ENCODE measurements at regions not wholly inside any gene's neighbourhood (a gene's known extent, or its start where the extent isn't known, plus 50 kb on each side); places are given as distances from the start of the nearest gene placed in this dataset.

- DNase-seq: no peak
These were observed 51.7 kb upstream of the RCN1 start for GRCh38 chr11:32039149-32039548.

DNA sequence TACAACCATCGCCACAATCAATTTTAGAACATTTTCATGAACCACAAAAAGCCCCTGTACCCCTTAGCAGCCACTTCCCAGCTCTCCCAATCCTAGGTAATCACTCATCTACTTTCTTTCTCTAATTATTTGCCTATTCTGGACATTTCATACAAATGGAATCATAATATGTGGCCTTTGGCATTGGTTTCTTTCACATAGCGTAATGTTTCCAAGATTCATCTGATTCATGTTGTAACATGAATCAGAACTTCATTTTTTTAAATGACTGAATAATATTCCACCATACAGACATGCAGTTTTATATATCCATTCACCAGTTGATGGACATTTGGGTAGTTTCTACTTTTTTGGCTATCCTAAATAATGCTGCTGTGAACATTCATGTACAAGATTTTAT, 56.2 kb upstream of the RCN1 start:
- DNase-seq: no peak

DNA sequence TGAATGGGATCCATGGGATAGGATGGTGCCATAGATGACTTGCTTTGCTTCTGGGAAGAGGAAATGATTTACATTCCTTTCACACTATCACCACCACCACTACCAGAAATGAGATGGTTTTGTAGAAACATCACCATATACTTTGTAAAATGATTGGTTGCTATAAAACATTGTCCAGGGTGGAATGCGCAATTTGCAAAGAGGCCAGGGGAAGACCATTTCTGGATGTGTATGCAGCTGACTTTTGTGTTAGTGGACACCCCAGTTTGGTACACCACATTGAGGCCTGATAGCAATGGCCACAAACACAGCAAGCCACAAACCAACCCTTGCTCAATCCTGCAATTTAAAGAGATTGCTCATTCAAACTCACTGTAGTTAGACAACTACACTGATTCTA, 56.7 kb upstream of the RCN1 start:
- no peak for DNase-seq

DNA sequence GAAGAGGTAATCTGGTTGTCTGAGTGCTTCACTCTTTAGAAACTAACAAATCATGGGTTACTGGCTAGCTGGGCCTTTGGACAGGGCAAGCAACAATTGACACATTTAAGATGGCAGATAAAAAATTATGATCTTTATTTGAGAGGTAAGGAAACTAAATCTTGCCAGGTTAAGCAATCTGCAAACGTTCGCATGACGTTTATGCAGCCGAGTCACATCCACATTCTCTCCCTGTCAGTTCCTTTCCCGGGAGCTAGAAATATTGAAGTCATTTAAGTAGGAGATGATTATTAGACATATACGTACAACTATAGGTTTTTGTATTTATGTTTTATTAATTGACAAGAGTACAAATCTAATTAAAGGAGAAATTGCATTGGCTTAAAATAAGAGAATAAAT, 57.4 kb upstream of the RCN1 start:
- DNase-seq: no peak

GRCh38 chr11:32033067-32033466, 57.8 kb upstream of the RCN1 start:
- no peak for DNase-seq

GRCh38 chr11:32032478-32032877, 58.4 kb upstream of the RCN1 start:
- DNase-seq: no peak

GRCh38 chr11:32032052-32032451, 58.8 kb upstream of the RCN1 start:
- DNase-seq: no peak

DNA sequence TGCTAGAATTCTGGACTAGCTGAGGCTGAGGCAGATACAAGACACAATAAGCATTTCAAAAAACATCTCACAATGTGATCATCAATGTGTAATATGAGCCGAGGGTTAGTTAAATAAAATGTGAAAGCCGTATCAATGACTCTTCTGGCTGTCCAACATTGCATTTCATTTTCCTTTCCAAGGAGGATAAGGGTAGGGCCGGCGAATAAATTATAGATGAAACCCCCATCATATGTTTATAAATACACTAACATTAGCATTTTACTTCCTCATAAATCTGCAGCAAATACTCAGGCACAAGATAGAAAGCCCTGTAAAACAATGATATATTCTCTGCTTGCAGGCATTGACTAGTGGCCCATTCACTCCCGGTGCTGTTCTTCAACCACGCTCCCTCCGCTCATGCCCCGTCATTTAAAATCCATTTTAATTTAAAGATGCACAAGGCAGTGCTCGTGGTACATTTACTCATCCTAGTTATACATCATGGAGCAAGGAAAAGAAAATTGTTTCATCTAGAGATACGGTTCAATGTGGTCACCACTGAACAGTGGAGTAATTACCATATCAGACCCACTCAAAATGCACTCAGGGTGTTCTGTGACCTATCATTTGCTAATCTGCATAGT, 59.9 kb upstream of the RCN1 start:
- no peak for DNase-seq

DNA sequence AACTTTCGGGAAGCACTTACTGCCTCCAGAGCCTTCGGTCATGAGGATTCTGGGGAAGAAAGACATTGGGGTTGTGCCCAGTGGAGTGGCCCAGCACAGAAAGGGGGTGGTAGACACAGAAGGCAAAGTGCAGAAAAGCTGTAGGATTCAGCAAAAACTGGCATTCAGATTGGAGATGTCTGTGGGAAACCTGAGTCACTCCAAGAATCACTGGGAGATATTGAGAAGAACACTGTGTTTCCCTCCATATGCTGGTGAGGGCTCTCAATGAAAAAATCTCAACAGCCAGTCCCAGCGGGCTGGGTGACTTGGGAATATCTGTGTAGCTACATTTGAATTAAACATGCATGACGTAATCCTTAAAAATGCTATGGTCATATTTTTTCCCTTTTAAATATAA, 61.2 kb upstream of the RCN1 start:
- no peak for DNase-seq

DNA sequence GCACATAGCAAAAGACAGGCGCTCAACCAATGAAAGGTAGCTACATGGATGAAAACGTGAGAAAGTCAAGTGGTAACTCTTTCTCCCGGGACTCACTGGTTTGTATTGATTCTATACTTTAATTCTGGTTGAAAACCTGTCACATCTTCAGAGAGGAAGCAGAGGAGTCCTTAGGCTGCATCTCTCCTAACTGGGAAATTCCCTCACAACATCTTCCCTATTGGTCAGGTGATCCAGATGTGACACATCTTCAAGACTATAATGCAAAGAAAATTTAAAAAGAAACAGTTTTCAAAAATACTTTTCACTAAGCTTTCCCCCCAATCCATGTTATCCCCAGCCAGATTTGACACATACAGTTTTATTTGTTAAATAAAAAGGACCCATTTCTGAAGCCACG, 62.7 kb upstream of the RCN1 start:
- DNase-seq: no peak

- DNase-seq: no peak
These were observed 64.1 kb upstream of the RCN1 start for GRCh38 chr11:32026766-32027165.

GRCh38 chr11:32024948-32025347, 65.9 kb upstream of the RCN1 start:
- no peak for DNase-seq

- no peak for DNase-seq
These were observed 67.2 kb upstream of the RCN1 start for GRCh38 chr11:32023370-32024305.

GRCh38 chr11:32018672-32019071, 72.2 kb upstream of the RCN1 start:
- no peak for DNase-seq

GRCh38 chr11:32016111-32016510, 74.8 kb upstream of the RCN1 start:
- DNase-seq: no peak

DNA sequence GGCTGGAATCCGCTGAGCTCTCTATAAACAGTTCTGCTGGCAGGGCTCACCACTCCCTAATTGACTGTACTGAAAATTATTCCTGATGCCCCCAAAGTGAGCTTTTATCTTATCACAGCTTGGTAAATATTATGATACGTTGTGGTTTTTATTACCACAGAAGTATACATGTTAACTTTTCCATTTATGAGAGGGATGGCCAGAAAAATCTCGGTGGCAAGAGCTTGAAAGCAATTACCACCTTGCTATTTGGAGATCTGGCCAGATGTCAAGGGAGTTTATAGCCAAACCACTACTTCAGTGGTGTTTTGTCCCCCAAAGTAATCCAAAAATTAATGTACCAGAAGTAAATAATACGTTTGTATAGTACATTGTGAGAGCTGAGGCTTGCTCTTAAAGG, 75.4 kb upstream of the RCN1 start:
- peak in 1 of 2 experiments; percentile 65 for DNase-seq

GRCh38 chr11:32013603-32014002, 77.3 kb upstream of the RCN1 start:
- DNase-seq: no peak

DNA sequence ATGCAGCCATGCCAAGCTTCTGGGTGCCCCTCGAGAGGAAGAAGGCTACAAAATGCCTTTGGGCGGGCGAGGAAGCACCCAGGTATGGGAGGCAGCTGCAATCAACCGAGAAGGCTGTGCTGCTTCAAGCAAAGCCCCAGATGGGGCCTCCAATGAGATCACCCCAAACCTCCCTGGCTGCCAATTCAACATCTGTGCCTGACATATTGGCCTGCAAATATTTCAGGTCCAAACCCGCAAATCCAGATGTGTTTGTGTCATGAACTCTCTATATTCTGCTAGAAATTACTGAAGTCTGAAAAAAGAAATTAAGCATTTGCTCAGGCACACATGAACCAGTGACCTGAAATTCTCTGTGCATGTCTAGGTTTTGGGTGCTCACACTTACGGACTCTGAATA, 78.8 kb upstream of the RCN1 start:
- no peak for DNase-seq

DNA sequence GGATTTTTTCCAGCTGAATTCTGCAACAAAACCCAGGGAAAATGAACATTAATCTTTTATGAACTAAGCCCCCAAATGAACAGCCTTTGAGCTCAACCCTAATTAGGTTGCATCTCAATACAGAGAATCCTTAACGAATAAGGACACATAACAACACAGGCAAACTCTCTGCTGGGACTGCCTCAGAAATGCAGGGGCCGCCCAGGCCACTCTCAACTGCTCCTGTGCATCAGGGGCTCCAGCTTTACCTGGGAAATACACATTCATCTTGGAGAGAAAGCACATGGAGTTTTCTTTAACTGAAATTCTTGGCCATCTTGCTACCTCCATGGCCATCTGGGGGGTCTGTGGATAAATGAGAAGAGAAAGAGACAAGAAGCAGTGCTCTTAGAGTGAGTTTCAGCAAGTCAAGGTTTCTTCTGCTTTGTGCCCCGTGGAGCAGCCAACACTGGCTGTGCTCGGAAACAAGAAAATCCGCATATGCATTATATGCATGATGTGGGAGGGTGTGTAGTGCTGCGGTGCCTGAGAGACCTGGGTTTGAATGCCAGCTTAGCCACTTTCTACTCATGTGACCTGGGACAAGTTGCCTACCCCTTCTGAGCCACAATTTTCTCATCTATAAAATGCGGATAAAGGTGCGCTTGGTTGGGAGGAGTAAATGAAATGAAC, 81.9 kb upstream of the RCN1 start:
- DNase-seq: no peak

DNA sequence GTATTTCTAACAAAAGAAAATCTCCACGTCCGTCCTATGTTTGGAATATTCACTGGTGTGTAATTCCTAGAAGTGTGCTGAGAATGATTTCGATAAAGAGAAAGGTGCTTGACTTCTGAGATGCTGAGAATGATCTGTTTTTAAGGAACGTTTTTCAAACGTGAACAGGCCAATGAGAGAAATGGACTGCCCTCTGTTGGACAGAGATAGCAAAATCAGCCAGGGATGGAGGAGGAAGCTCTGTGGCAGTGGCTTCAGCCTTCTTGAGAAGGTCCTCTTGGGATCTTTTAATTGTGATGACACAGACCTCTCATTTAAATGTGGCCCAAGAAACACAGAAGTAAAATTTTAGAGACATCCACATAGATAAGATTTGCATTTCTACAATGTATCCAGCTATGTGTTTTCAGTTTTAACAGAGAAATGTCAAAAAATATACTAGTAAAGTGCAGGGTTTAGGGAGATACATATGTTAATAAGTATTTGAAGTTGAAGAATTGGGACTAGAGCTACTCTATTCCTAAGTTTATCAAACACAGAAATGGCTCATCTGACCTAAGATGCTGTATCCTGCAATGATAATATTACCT, 84.0 kb upstream of the RCN1 start:
- peak; percentile 30 to 59 for DNase-seq

DNA sequence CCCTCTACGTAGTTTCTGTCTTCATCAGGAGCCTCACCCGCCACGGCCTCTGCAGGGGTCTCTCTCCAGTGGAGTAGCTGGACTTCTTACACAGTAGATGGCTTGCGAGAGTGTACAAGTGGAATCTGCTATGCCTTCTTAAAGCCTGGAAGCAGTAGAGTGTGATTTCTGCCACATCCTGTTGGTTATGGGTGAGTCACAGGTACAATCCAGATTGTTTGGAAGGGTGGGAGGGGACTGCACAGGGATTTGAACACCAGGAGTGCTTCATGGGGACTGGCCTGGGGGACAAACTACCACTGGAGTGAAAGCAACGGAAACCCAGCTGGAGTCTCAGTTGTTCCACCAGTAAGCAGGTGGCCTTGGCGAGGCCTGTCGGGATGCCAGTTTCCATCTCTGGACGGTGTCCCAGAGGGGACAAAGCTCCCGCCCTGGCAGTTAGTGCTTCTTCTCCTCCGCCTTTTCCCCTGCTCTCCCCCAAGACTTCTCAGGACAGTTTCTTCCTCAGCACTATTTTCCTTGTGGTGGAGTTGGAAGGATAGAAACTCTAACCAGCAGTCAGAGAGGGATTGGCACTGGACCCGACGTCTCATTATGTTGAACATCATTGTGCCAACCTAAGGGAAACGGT, 85.0 kb upstream of the RCN1 start:
- DNase-seq: no peak

DNA sequence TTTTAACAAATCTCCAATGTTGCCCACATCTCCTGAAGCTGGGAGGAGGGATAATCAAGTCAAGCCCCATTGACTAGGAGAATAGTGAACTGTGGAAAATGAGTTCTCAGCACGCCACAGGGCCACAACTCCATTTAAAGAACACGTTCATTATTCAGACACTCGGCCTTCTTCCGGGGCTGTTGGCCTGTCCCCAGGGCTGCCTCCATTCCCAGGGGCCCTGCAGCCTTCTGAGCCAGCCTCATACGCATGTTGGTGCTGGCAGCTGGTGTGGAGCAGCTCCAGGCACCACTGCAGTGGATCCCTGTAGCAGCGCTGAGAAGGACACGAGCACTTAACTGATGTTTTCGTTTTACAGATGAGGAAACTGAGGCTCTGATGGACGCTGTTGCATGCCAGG, 87.5 kb upstream of the RCN1 start:
- DNase-seq: no peak

GRCh38 chr11:32002311-32002710, 88.6 kb upstream of the RCN1 start:
- DNase-seq: no peak
